K562 (cell line): ENCODE measurements at regions not wholly inside any gene's neighbourhood (a gene's known extent, or its start where the extent isn't known, plus 50 kb on each side); places are given as distances from the start of the nearest gene placed in this dataset.

Experiments used
- ATAC-seq: fragments of 200-7000 bp; cut with Tn5 transposase; 3 replicates; pipeline ENCODE4 v1.9.1; 2020; ENCODE audit warnings: moderate library complexity
- BruUV-seq: library from RNA; stranded (reverse); fragments of 400-500 nt; replicated peaks from 2 replicates; lab custom pipeline; 2021; lab: Mats Ljungman, UMichigan
- CTCF ChIA-PET: fragments of 300-600 bp; formaldehyde crosslinking; extraction: SDS; loops from one replicate; lab custom pipeline; 2021; ENCODE audit warnings: low intra/inter-chr PET ratio; lab: Yijun Ruan, JAX
- POLR2A ChIA-PET: fragments of 300-600, 350-650 bp; sonication (Branson Sonifier 250); formaldehyde crosslinking; extraction: SDS; loops from one replicate; lab custom pipeline; 2021; ENCODE audit warnings: antibody characterized with exemption, inconsistent platforms; lab: Yijun Ruan, JAX
- DNase-seq, 4 experiments: peaks; one replicate each; pipeline versions ENCODE4 v3.0.0 to v3.0.0-alpha.2; 2011 to 2018; ENCODE audit warnings: low spot score in 3 of 4, mixed read lengths in 3 of 4; ENCODE audit errors: extremely low read depth in 1 of 4
- FAIRE-seq: peaks from 2 replicates; lab custom pipeline; 2011; peaks lifted over from hg19 to GRCh38; lab: Jason Lieb, UNC
- H2AFZ ChIP-seq: 2 replicates; pipeline ENCODE4 v1.6.0; 2011; ENCODE audit warnings: low read depth, low read length, control low read depth, inconsistent platforms
- H3K27ac ChIP-seq: fragments of 200-600 bp; 3 replicates; pipeline ENCODE4 v1.8.0; 2011; ENCODE audit warnings: low read depth, mild to moderate bottlenecking, control low read depth, inconsistent platforms, low read length, moderate library complexity, mixed read lengths; ENCODE audit errors: extremely low read depth
- H3K27me3 ChIP-seq, 2 experiments: fragments of 300-600 bp in 1 of 2; 2 replicates in 1 of 2; 3 replicates in 1 of 2; pipeline versions ENCODE4 v1.6.0 to v1.8.0; 2011; ENCODE audit warnings: inconsistent platforms in 2 of 2, low read length in 2 of 2, mild to moderate bottlenecking in 1 of 2, mixed read lengths in 1 of 2, moderate library complexity in 1 of 2; ENCODE audit not compliant: control insufficient read depth in 2 of 2, insufficient read depth in 2 of 2
- H3K36me3 ChIP-seq: fragments of 300-600 bp; 3 replicates; pipeline ENCODE4 v1.8.0; 2011; ENCODE audit warnings: mild to moderate bottlenecking, low read length, inconsistent platforms; ENCODE audit not compliant: control insufficient read depth, insufficient read depth
- H3K4me1 ChIP-seq, 2 experiments: fragments of 200-600 bp in 1 of 2; replicated peaks in 1 of 2; 2 replicates in 1 of 2; 3 replicates in 1 of 2; pipeline versions ENCODE4 v1.5.1 to v1.8.0; 2011; ENCODE audit warnings: inconsistent platforms in 2 of 2, low read length in 2 of 2, mild to moderate bottlenecking in 1 of 2, mixed read lengths in 1 of 2, moderate library complexity in 1 of 2; ENCODE audit not compliant: control insufficient read depth in 2 of 2, insufficient read depth in 2 of 2
- H3K4me2 ChIP-seq: 2 replicates; pipeline ENCODE4 v1.6.1; 2011; ENCODE audit warnings: low read length, control low read depth, inconsistent platforms, mixed read lengths; ENCODE audit not compliant: insufficient read depth
- H3K4me3 ChIP-seq: fragments of 200-600 bp; sonication (generic), shearing (Covaris generic); 2 replicates; pipeline ENCODE4 v1.5.1; 2016; ENCODE audit warnings: control low read depth, inconsistent platforms
- H3K79me2 ChIP-seq: fragments of 200-600 bp; 3 replicates; pipeline ENCODE4 v1.8.0; 2011; ENCODE audit warnings: low read length, inconsistent platforms; ENCODE audit not compliant: control insufficient read depth, insufficient read depth
- H3K9ac ChIP-seq, 2 experiments: 2 replicates each; pipeline versions ENCODE4 v1.6.0 to v1.6.1; 2011; ENCODE audit warnings: low read depth in 2 of 2, low read length in 2 of 2, control low read depth in 1 of 2, inconsistent platforms in 1 of 2, mild to moderate bottlenecking in 1 of 2, mixed read lengths in 1 of 2; ENCODE audit not compliant: insufficient read depth in 1 of 2
- H3K9me1 ChIP-seq: one replicate; pipeline ENCODE4 v1.6.0; 2011; ENCODE audit warnings: inconsistent platforms, mild to moderate bottlenecking, low read length, moderate library complexity; ENCODE audit not compliant: control insufficient read depth, insufficient read depth
- H3K9me3 ChIP-seq: replicated peaks from 2 replicates; pipeline ENCODE4 v1.5.1; 2011; ENCODE audit warnings: low read depth, low read length, inconsistent platforms; ENCODE audit not compliant: control insufficient read depth, insufficient read depth
- H4K20me1 ChIP-seq: replicated peaks from 2 replicates; pipeline ENCODE4 v1.6.1; 2011; ENCODE audit warnings: low read length, inconsistent platforms, mixed read lengths; ENCODE audit not compliant: control insufficient read depth, insufficient read depth
- BRCA1 ChIP-seq, 2 experiments: fragments of 450-650 bp in 1 of 2; sonication (generic) in 1 of 2; formaldehyde crosslinking in 1 of 2; IDR thresholded peaks; 2 replicates each; pipeline versions ENCODE4 v1.5.0 to v1.6.1; 2017 to 2020; ENCODE audit warnings: mild to moderate bottlenecking in 1 of 2, missing genetic modification reagents in 1 of 2
- CBX8 ChIP-seq: fragments of 200-600 bp; sonication (generic); IDR thresholded peaks from 2 replicates; pipeline ENCODE4 v1.6.1; 2012; ENCODE audit warnings: borderline replicate concordance, mixed run types, low read depth, mild to moderate bottlenecking, moderate library complexity, mixed read lengths, low read length, control low read depth, inconsistent platforms; ENCODE audit not compliant: poor library complexity, severe bottlenecking; ENCODE audit errors: extremely low read depth
- CEBPG ChIP-seq, 3 experiments: fragments of 200-800 bp in 1 of 3; sonication (Bioruptor generic) in 1 of 3; sonication (generic) in 1 of 3; formaldehyde crosslinking in 1 of 3; IDR thresholded peaks in 2 of 3; conservative IDR thresholded peaks in 1 of 3; 2 replicates each; pipeline versions ENCODE4 v1.6.1 to v1.8.0; 2016 to 2022; ENCODE audit warnings: missing compliant biosample characterization in 2 of 3, missing genetic modification characterization in 2 of 3, mild to moderate bottlenecking in 1 of 3, missing genetic modification reagents in 1 of 3
- ETV5 ChIP-seq: sonication (generic); formaldehyde crosslinking; IDR thresholded peaks from 2 replicates; pipeline ENCODE4 v1.4.0; 2020; ENCODE audit warnings: low read depth, mild to moderate bottlenecking, missing genetic modification reagents
- KLF6 ChIP-seq: fragments of 250-450 bp; sonication (Bioruptor Pico); IDR thresholded peaks from 2 replicates; pipeline ENCODE4 v1.4.0; 2020; ENCODE audit warnings: mild to moderate bottlenecking, moderate library complexity, borderline replicate concordance
- MYC ChIP-seq, 2 experiments: fragments of 250-450 bp in 1 of 2; sonication (Bioruptor Pico) in 1 of 2; IDR thresholded peaks; 2 replicates each; pipeline versions ENCODE4 v1.5.1 to v1.6.1; 2012 to 2021; ENCODE audit warnings: low read depth in 2 of 2, borderline replicate concordance in 1 of 2, improper control_type of control experiment in 1 of 2, low read length in 1 of 2, mild to moderate bottlenecking in 1 of 2, moderate library complexity in 1 of 2
- POLR2A ChIP-seq: fragments of 450-650 bp; conservative IDR thresholded peaks from 2 replicates; pipeline ENCODE4 v1.6.1; 2016
- SETDB1 ChIP-seq: IDR thresholded peaks from one replicate; pipeline ENCODE4 v1.6.1; 2012; ENCODE audit warnings: low read length, control low read depth, inconsistent platforms
- TAF7 ChIP-seq: fragments of 450-650 bp; IDR thresholded peaks from 2 replicates; pipeline ENCODE4 v1.6.1; 2016; ENCODE audit warnings: missing genetic modification characterization, missing compliant biosample characterization
- WGBS: fragments of 100-300 bp; shearing (Covaris generic); methylation state at CpG from one replicate; pipeline ENCODE4 v1.1.6; 2016; ENCODE audit warnings: low coverage, mixed read lengths; ENCODE audit not compliant: insufficient coverage; ENCODE audit errors: missing lambda C conversion rate; 5-methylcytosine and 5-hydroxymethylcytosine counted together
- in situ Hi-C: fragments of 300-500 bp; cut with MboI; formaldehyde crosslinking; loops from 4 replicates; pipeline ENCODE4 v1.15.0; 2018; ENCODE audit warnings: inconsistent platforms, mixed read lengths
- intact Hi-C: fragments of 100-400 bp; cut with micrococcal nuclease; formaldehyde crosslinking; loops from 2 replicates; pipeline ENCODE4 v1.14.2; 2022
- TF ChIP-seq, protein P1 (sequence below), 2 experiments: IDR thresholded peaks; 2 replicates each; pipeline ENCODE4 v1.6.1; 2012; ENCODE audit warnings: improper control_type of control experiment in 2 of 2, low read depth in 2 of 2, low read length in 2 of 2, borderline replicate concordance in 1 of 2

DNA sequence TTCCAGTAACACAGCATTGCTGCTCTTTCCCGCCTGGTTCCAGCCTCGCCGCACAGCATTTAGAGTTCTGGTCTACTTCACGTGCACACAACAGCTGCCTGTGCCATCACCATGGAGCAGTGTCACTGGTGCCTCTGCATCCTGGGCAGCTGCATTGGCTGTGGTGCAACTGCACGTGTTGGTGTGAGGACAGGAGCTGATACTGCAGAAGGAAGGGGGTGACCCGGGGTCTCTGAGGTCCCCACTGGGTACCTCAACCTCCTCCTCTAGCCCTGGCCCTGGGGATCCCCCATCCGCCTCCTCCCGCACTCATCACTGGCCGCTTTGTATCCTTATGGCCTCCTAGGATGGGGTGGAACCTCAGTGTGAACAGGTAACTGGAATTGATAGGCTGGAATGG, 112.5 kb downstream of the SOX1 start (continued):
- TF ChIP-seq BRCA1 (IDR thresholded peaks at IDR 0.05) (no peak), BRCA1 (CRISPR knock-in tag; IDR thresholded peaks at IDR 0.05) (no peak), CEBPG (CRISPR knock-in tag; IDR thresholded peaks at IDR 0.05) (no peak), CEBPG (tag; conservative IDR thresholded peaks at IDR 0.05 in 1 of 2, IDR thresholded peaks at IDR 0.05 in 1 of 2) (no peak)

DNA sequence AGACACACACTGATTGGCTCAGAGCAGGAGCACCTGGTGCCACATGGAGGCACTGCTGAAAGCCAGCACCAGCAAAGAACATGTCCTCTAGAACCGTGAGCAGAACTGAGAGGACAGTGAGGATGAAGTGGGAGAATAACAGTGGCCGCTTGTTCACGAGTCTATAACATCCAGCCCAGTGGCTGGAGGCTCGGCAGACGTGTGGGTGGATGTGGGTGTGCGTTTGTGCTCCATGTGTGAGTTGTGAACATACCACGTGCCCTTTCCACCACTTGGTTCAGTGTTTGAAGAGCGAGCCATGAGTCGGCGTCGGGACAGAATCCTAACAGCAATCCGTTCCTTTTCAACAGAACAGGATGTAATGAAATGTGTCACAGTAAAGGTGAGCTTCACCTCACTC, 113.0 kb downstream of the SOX1 start:
- BruUV-seq, result no TSS peak
- ChIA-PET POLR2A (no interaction called here), CTCF (no interaction called here)
- H3K27ac ChIP-seq, result no peak overlapping the region
- H3K9me1 ChIP-seq, result no peaks in the 10 kb centered on the region
- H3K79me2 ChIP-seq, result no peaks in the 10 kb centered on the region
- H3K36me3 ChIP-seq, result no peaks in the 10 kb centered on the region
- no peak overlapping the region for H3K4me3 ChIP-seq
- no peaks in the 10 kb centered on the region for H3K9me3 ChIP-seq
- H3K4me1 ChIP-seq, result no peaks in the 10 kb centered on the region
- H3K9ac ChIP-seq, result no peak overlapping the region
- TF ChIP-seq TAF7 (tag), result no peak
- TF ChIP-seq, protein P1, sequence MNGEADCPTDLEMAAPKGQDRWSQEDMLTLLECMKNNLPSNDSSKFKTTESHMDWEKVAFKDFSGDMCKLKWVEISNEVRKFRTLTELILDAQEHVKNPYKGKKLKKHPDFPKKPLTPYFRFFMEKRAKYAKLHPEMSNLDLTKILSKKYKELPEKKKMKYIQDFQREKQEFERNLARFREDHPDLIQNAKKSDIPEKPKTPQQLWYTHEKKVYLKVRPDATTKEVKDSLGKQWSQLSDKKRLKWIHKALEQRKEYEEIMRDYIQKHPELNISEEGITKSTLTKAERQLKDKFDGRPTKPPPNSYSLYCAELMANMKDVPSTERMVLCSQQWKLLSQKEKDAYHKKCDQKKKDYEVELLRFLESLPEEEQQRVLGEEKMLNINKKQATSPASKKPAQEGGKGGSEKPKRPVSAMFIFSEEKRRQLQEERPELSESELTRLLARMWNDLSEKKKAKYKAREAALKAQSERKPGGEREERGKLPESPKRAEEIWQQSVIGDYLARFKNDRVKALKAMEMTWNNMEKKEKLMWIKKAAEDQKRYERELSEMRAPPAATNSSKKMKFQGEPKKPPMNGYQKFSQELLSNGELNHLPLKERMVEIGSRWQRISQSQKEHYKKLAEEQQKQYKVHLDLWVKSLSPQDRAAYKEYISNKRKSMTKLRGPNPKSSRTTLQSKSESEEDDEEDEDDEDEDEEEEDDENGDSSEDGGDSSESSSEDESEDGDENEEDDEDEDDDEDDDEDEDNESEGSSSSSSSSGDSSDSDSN (IDR thresholded peaks at IDR 0.05; ENCODE audit: borderline replicate concordance in 1 of 2, low read depth in 2 of 2, low read length in 2 of 2), result no peak
- no peak for TF ChIP-seq MYC (IDR thresholded peaks at IDR 0.05; ENCODE audit: low read depth, low read length)
- TF ChIP-seq MYC (CRISPR knock-in tag; IDR thresholded peaks at IDR 0.05; ENCODE audit: borderline replicate concordance, low read depth), result no peak
- TF ChIP-seq CBX8, result no peak
- no peak for TF ChIP-seq ETV5 (CRISPR knock-in tag)
- no peak for TF ChIP-seq SETDB1
- TF ChIP-seq KLF6 (CRISPR knock-in tag), result no peak
- TF ChIP-seq POLR2A, result no peak
- DNase-seq (no peak), FAIRE-seq (no peak), ATAC-seq (no peak)
- H3K27me3 ChIP-seq, result peaks cover 0 to 18% of the 10 kb centered on the region in 2 experiments; a peak in 2 of 5 replicates
- 0% methylated on average over 12 of the region's 12 CpGs for WGBS
- in situ Hi-C loops (no loop called here), intact Hi-C loops (no loop called here)
- no peak overlapping the region for H3K4me2 ChIP-seq
- H2AFZ ChIP-seq, result no peak overlapping the region
- no peaks in the 10 kb centered on the region for H4K20me1 ChIP-seq
